GM12875 (cell line): ENCODE measurements at regions not wholly inside any gene's neighbourhood (a gene's known extent, or its start where the extent isn't known, plus 50 kb on each side); places are given as distances from the start of the nearest gene placed in this dataset.

Experiments
- H3K4me3 ChIP-seq: one replicate; pipeline ENCODE4 v1.5.1; 2011; ENCODE audit warnings: low read depth, low read length, control low read depth
- CTCF ChIP-seq: IDR thresholded peaks from 2 replicates; pipeline ENCODE4 v1.5.1; 2011; ENCODE audit warnings: low read depth, mild to moderate bottlenecking, control low read depth, inconsistent platforms, low read length, moderate library complexity, borderline replicate concordance; ENCODE audit not compliant: insufficient read depth

GRCh38 chr13:59514316-59514715 lies 649.4 kb downstream of the DIAPH3 start:
- TF ChIP-seq CTCF = no peak
- no peak overlapping the region for H3K4me3 ChIP-seq

GRCh38 chr13:59519819-59520218 lies 643.9 kb downstream of the DIAPH3 start:
- TF ChIP-seq CTCF = no peak
- H3K4me3 ChIP-seq = no peak overlapping the region

- H3K4me3 ChIP-seq = no peak overlapping the region
- TF ChIP-seq CTCF = no peak
Measured at GRCh38 chr13:59521549-59521948, 642.2 kb downstream of the DIAPH3 start.

- no peak overlapping the region for H3K4me3 ChIP-seq
- no peak for TF ChIP-seq CTCF
Measured at GRCh38 chr13:59522652-59523051, 641.1 kb downstream of the DIAPH3 start.

- no peak overlapping the region for H3K4me3 ChIP-seq
- no peak for TF ChIP-seq CTCF
Measured at GRCh38 chr13:59527500-59527899, 636.2 kb downstream of the DIAPH3 start.

- no peak overlapping the region for H3K4me3 ChIP-seq
- no peak for TF ChIP-seq CTCF
Measured at GRCh38 chr13:59531571-59532091, 632.1 kb downstream of the DIAPH3 start.

GRCh38 chr13:59532405-59532804 lies 631.3 kb downstream of the DIAPH3 start:
- no peak for TF ChIP-seq CTCF
- H3K4me3 ChIP-seq = no peak overlapping the region
